Psoas muscle (tissue), 7 donors: ENCODE measurements at regions not wholly inside any gene's neighbourhood (a gene's known extent, or its start where the extent isn't known, plus 50 kb on each side); places are given as distances from the start of the nearest gene placed in this dataset.
"Not testable (repeated sequence)": the region's sequence is repeated elsewhere in the genome, so short reads cannot be mapped to it uniquely, and the experiment has no call there.

Experiments used
- ATAC-seq, 4 donors: fragments of 200-7000 bp; cut with Tn5 transposase; one replicate each; pipeline ENCODE4 v1.9.1; 2020; ENCODE audit warnings: moderate library complexity in 3 of 4, mild to moderate bottlenecking in 2 of 4
- DNase-seq, 2 donors: peaks; one replicate each; pipeline ENCODE4 v3.0.0-alpha.2; 2020
- H3K27ac ChIP-seq: fragments of 200-600 bp; one replicate; pipeline ENCODE4 v1.8.0; 2022
- H3K27me3 ChIP-seq, 3 donors: fragments of 200-600 bp in 1 of 3; one replicate each; pipeline versions ENCODE4 v1.6.1 to v1.8.0; 2013 to 2022; ENCODE audit warnings: low read length in 2 of 3, mild to moderate bottlenecking in 2 of 3, moderate library complexity in 1 of 3; ENCODE audit not compliant: insufficient read depth in 3 of 3
- H3K36me3 ChIP-seq, 2 donors: fragments of 200-600 bp in 1 of 2; one replicate each; pipeline versions ENCODE4 v1.6.1 to v1.8.0; 2013 to 2022; ENCODE audit warnings: low read depth in 1 of 2, mild to moderate bottlenecking in 1 of 2, moderate library complexity in 1 of 2; ENCODE audit not compliant: insufficient read depth in 1 of 2
- H3K4me1 ChIP-seq: fragments of 200-600 bp; one replicate; pipeline ENCODE4 v1.8.0; 2022
- H3K4me3 ChIP-seq: fragments of 200-600 bp; one replicate; pipeline ENCODE4 v1.8.0; 2022; ENCODE audit warnings: mild to moderate bottlenecking
- H3K9me3 ChIP-seq: fragments of 200-600 bp; one replicate; pipeline ENCODE4 v1.8.0; 2022
- WGBS, 3 donors: extraction: QIAGEN DNeasy Blood & Tissue Kit; methylation state at CpG; one replicate each; pipeline versions ENCODE4 v1.1.6 to v1.1.7; 2013; 5-methylcytosine and 5-hydroxymethylcytosine counted together
- intact Hi-C, 2 donors: fragments of 100-400 bp; cut with DNase I; formaldehyde crosslinking; loops; one replicate each; pipeline versions ENCODE4 v1.11.0 to v1.14.2; 2022
- TF ChIP-seq, protein P1 (sequence below): fragments of 200-600 bp; IDR thresholded peaks from one replicate; pipeline ENCODE4 v1.8.0; 2022; ENCODE audit warnings: antibody characterized with exemption
- donor health status: healthy with polysubstance abuse.
- donor health status: DM: no; HTN: no; CAD: no; lungs with moderate emphysema.
- donor health status: Bipolar disorder and iron deficiency.
- donor health status: healthy.
- donor health status: DM: yes; HTN: yes; CAD: no.
- donor health status: DM: no; HTN: no; CAD: no.
- donor health status: DM: yes; HTN: yes; CAD: no.

DNA sequence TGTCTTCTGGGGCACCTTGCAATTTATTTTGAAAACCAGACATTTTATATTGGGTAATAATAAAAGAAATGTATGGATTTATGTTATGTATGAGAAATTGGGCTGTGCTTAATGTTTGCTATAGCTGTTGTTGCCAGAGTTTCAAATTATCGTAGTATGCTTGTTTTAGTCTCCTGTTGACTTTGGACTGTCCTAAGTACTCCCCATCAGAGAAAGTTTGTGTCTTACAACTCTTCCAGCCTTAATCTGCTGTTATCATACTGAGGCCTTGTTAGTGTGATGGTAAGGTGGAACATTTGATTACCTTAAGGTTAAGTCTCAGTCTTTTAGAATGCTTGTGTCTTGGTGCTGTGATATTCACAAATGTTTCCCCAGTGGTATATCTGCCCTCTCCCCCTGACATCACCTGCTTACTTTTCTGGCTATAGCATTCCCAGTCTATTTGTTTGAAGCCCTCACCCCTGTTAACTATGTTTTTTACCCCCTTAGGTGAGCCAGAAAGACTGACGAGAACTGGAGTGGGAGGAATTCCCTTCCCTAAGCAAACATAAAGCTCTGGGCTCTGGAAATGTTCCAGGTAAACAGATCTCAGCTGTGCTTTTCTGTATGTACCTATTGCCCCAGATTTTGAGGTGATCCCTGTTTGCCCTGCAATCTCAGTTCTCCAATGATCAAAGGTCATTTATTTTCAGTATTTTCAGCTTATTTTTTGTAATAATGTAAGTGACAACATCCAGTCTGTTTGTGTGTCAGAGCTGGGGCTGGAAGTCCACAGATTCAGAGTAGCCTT is 581.1 kb upstream of the CITED2 start:
- ATAC-seq (no peak), DNase-seq (no peak)
- H3K27ac ChIP-seq: no peak overlapping the region
- WGBS, 3 donors: 63 to 85% (median 65%) methylated on average over 2 of the region's 2 CpGs
- intact Hi-C loops: no loop called here
- TF ChIP-seq, protein P1, sequence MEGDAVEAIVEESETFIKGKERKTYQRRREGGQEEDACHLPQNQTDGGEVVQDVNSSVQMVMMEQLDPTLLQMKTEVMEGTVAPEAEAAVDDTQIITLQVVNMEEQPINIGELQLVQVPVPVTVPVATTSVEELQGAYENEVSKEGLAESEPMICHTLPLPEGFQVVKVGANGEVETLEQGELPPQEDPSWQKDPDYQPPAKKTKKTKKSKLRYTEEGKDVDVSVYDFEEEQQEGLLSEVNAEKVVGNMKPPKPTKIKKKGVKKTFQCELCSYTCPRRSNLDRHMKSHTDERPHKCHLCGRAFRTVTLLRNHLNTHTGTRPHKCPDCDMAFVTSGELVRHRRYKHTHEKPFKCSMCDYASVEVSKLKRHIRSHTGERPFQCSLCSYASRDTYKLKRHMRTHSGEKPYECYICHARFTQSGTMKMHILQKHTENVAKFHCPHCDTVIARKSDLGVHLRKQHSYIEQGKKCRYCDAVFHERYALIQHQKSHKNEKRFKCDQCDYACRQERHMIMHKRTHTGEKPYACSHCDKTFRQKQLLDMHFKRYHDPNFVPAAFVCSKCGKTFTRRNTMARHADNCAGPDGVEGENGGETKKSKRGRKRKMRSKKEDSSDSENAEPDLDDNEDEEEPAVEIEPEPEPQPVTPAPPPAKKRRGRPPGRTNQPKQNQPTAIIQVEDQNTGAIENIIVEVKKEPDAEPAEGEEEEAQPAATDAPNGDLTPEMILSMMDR: no peak
- H3K36me3 ChIP-seq: no peaks in the 10 kb centered on the region
- H3K4me3 ChIP-seq: no peak overlapping the region
- no peaks in the 10 kb centered on the region for H3K27me3 ChIP-seq
- no peaks in the 10 kb centered on the region for H3K4me1 ChIP-seq
- H3K9me3 ChIP-seq: peaks cover 8% of the 10 kb centered on the region

DNA sequence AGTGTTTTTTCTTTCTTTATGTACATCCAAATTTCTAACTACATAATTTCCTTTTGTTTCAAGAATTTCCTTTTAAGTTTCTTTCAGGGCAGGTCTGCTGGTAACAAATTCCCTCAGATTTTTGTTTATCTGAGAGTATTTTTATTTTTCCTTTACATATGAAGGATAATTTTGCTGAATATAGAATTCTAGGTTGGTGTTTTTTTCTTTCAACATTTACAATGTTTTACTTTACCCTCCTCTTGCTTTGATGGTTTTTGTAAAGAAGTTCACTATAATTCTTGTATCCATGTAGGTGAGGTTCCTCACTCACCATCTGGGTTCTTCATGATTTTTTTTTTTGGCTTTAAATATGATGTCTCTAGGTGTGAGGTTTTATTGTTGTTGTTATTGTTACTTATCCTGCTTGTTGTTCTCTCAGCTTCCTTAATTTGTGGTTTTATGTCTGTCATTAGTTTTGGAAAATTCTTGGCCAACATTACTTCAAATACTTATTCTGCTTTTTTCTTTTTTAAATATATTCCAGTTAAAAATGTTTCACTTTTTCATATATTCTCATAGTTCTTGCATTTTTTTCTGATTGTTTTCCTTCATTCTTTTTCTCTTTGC is 580.1 kb upstream of the CITED2 start:
- peaks cover 16% of the 10 kb centered on the region for H3K9me3 ChIP-seq
- no peaks in the 10 kb centered on the region for H3K4me1 ChIP-seq
- TF ChIP-seq, protein P1: no peak
- H3K4me3 ChIP-seq: no peak overlapping the region
- no peak for DNase-seq
- H3K36me3 ChIP-seq: no peaks in the 10 kb centered on the region
- no peak for ATAC-seq
- intact Hi-C loops: no loop called here
- no peak overlapping the region for H3K27ac ChIP-seq
- H3K27me3 ChIP-seq: no peaks in the 10 kb centered on the region

DNA sequence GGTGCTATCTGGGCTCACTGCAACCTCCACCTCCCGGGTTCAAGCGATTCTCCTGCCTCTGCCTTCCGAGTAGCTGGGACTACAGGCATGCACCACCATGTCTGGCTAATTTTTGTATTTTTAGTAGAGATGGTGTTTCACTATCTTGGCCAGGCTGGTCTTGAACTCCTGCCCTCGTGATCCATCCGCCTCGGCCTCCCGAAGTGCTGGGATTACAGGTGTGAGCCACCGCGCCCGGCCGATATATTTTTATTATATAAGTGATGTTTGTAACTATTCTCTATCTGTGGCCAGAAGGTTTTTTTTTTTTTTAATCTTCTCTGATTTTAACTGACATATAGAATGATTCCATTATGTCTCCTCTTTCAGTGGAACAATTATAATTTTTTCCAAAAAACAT is 579.3 kb upstream of the CITED2 start:
- H3K27me3 ChIP-seq, H3K27ac ChIP-seq, ATAC-seq, DNase-seq, H3K4me3 ChIP-seq, H3K36me3 ChIP-seq, intact Hi-C loops, H3K4me1 ChIP-seq: not testable (repeated sequence)
- 92 to 98% (median 96%) methylated on average over 11 of the region's 11 CpGs for WGBS, 3 donors
- peaks cover 19% of the 10 kb centered on the region for H3K9me3 ChIP-seq

DNA sequence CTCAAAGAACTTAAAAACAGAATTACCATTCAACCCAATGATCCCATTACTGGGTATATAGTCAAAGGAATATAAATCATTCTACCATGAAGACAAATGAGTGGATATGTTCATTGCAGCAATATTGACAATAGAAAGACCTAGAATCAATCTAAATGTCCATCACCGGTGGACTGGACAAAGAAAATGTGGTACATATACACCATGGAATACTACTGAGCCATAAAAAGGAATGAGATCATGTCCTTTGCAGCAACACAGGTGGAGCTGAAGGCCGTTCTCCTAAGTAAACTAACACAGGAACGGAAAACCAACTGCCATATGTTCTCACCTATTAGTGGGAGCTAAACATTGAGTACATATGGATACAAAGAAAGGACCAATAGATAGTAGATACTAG is 576.7 kb upstream of the CITED2 start:
- TF ChIP-seq, protein P1: no peak
- H3K4me1 ChIP-seq: no peaks in the 10 kb centered on the region
- 65 to 80% (median 65%) methylated on average over 3 of the region's 3 CpGs for WGBS, 3 donors
- no peak overlapping the region for H3K4me3 ChIP-seq
- no peaks in the 10 kb centered on the region for H3K36me3 ChIP-seq
- H3K9me3 ChIP-seq: peaks cover 19% of the 10 kb centered on the region
- H3K27me3 ChIP-seq: no peaks in the 10 kb centered on the region
- H3K27ac ChIP-seq: no peak overlapping the region
- DNase-seq (no peak), ATAC-seq (no peak)
- intact Hi-C loops: no loop called here

DNA sequence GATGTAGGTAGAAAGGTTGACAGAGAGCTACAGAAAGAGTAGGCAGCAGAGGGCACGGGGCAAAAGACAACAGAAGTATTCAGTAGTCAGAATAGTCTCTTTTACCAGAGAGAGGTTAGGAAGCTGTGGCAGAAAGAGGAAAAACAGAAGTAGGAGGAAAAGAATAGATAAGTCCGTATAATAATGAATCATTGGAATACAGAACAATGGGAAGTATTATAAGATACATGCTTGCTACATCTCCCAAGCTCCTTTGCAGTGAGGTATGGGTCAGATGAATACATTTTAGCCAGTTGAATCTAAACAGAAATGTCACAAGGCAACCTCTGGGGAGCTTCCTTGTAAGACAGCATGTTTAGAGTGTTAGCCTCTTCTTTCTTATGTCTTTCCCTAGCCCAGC is 570.5 kb upstream of the CITED2 start:
- no peak for ATAC-seq
- Histone ChIP-seq H3K4me3 (no peak overlapping the region), H3K4me1 (no peaks in the 10 kb centered on the region), H3K27me3 (no peaks in the 10 kb centered on the region), H3K27ac (no peak overlapping the region), H3K9me3 (peaks cover 7% of the 10 kb centered on the region), H3K36me3 (no peaks in the 10 kb centered on the region)
- DNase-seq: no peak
- intact Hi-C loops: no loop called here
- 76 to 86% (median 84%) methylated on average over 2 of the region's 2 CpGs for WGBS, 3 donors
- TF ChIP-seq, protein P1: no peak
